LNCaP clone FGC (cell line): ENCODE measurements at regions not wholly inside any gene's neighbourhood (a gene's known extent, or its start where the extent isn't known, plus 50 kb on each side); places are given as distances from the start of the nearest gene placed in this dataset.

Experiments
- DNase-seq: peaks from one replicate; pipeline ENCODE4 v3.0.0-alpha.2; 2011; ENCODE audit warnings: low read depth
- H3K4me3 ChIP-seq: 2 replicates; pipeline ENCODE4 v1.5.1; 2011; ENCODE audit warnings: mild to moderate bottlenecking, low read depth, low read length, control low read depth
- TF ChIP-seq, protein P1 (sequence below): IDR thresholded peaks from 2 replicates; pipeline ENCODE4 v1.5.1; 2012; ENCODE audit warnings: mild to moderate bottlenecking; ENCODE audit not compliant: control insufficient read depth, insufficient read depth; ENCODE audit errors: extremely low read depth

- TF ChIP-seq, protein P1, sequence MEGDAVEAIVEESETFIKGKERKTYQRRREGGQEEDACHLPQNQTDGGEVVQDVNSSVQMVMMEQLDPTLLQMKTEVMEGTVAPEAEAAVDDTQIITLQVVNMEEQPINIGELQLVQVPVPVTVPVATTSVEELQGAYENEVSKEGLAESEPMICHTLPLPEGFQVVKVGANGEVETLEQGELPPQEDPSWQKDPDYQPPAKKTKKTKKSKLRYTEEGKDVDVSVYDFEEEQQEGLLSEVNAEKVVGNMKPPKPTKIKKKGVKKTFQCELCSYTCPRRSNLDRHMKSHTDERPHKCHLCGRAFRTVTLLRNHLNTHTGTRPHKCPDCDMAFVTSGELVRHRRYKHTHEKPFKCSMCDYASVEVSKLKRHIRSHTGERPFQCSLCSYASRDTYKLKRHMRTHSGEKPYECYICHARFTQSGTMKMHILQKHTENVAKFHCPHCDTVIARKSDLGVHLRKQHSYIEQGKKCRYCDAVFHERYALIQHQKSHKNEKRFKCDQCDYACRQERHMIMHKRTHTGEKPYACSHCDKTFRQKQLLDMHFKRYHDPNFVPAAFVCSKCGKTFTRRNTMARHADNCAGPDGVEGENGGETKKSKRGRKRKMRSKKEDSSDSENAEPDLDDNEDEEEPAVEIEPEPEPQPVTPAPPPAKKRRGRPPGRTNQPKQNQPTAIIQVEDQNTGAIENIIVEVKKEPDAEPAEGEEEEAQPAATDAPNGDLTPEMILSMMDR, result no peak
- no peak overlapping the region for H3K4me3 ChIP-seq
- no peak for DNase-seq
Observed at GRCh38 chr11:87974797-87975196, 200.4 kb downstream of the RAB38 start.

GRCh38 chr11:87972133-87972532, 203.1 kb downstream of the RAB38 start:
- H3K4me3 ChIP-seq, result no peak overlapping the region

DNA sequence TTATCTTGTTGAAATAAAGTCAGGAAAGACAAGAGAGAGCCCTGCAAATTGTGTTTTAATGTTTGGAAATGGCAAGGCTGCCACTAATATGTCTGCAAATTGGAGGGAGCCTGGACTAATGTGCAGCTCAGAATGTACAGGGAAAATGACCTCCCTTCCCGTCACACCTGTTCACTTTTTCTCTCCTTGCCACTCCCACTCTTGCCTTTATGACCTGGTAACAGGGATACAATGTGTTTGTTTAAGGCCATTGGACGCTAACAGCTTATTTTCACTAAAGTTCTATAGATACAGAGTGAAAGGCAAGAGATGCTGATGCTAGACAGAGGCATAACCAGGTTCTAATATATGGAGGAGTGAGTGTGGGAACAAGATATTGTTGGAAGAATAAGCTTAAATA, 203.9 kb downstream of the RAB38 start:
- no peak overlapping the region for H3K4me3 ChIP-seq
- DNase-seq, result no peak
- TF ChIP-seq, protein P1, result no peak

More at GRCh38 chr11:87972133-87972532, 203.1 kb downstream of the RAB38 start:
- TF ChIP-seq, protein P1, result no peak
- no peak for DNase-seq

- TF ChIP-seq, protein P1, result no peak
- DNase-seq, result no peak
- no peak overlapping the region for H3K4me3 ChIP-seq
Observed at GRCh38 chr11:87970762-87971161, 204.5 kb downstream of the RAB38 start.

GRCh38 chr11:87967459-87967858, 207.8 kb downstream of the RAB38 start:
- no peak overlapping the region for H3K4me3 ChIP-seq
- TF ChIP-seq, protein P1, result no peak
- DNase-seq, result no peak

- TF ChIP-seq, protein P1, result no peak
- H3K4me3 ChIP-seq, result no peak overlapping the region
- DNase-seq, result no peak
Observed at GRCh38 chr11:87966694-87967093, 208.5 kb downstream of the RAB38 start.

- TF ChIP-seq, protein P1, result no peak
- DNase-seq, result no peak
- no peak overlapping the region for H3K4me3 ChIP-seq
Observed at GRCh38 chr11:87966216-87966615, 209.0 kb downstream of the RAB38 start.
